ENCODE measurements at regions not wholly inside any gene's neighbourhood (a gene's known extent, or its start where the extent isn't known, plus 50 kb on each side); places are given as distances from the start of the nearest gene placed in this dataset.
"Not testable (repeated sequence)": the region's sequence is repeated elsewhere in the genome, so short reads cannot be mapped to it uniquely, and the experiment has no call there.

DNA sequence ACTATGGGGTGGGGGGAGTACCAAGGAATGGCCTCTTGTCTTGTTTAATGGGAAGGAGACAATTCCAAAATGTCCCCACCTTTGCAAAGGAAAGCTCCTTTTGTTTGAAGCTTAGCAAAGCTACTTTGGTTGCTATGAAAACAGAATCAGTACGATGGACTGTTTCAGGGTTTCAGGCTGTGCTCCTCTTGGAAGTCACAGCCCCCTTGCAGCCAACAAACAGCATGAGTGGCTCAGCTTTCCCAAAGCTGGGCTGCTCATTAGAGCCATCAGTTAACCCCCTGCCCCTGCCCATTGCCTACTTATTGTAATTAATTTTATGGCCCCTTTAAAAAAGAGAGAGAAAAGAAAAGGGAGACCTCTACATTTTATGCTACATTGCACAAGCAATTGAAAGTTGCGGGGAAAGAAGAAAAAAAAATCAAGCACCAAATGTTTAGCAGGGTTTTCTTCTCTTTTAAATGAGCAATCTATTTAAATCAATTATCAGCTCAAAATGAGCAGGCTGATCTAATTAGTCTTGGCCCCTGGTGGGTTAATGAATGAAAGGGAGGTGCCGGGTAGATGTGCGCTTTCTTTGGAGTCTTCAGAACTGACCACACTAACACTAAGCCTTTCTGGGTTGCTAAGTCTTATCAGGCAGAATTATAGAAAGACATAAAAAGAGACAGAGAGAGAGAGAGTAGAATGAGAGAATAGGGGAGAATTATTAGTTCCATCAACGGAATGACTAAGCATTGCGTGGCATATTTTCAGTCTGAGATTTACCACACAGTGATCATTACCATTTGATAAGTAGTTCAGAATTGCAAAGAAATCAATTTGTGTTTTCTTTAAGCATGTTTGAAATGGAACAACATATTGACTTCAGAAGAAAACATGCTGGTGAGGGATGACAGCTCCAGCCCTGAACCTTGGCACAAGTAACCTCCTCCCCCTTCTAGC is 284.9 kb downstream of the INSIG2 start:
- H3K4me3 ChIP-seq (ENCODE audit: low read depth in 2 of 2, low read length in 1 of 2), result no peak overlapping the region
- no peaks in the 10 kb centered on the region for H3K4me1 ChIP-seq (ENCODE audit: control insufficient read depth in 1 of 2, insufficient read depth in 2 of 2, low read depth in 1 of 2, low read length in 1 of 2)
- peaks cover 9% of the 10 kb centered on the region; the same call in 1 of the 2 replicates for H3K27me3 ChIP-seq (ENCODE audit: insufficient read depth)
- no peaks in the 10 kb centered on the region for H3K36me3 ChIP-seq (replicated peaks in 1 of 2; ENCODE audit: control insufficient read depth in 1 of 2, insufficient read depth in 2 of 2, low read length in 1 of 2)
- H3K9ac ChIP-seq, result no peak overlapping the region
- peaks cover 5% of the 10 kb centered on the region for H3F3A ChIP-seq (replicated peaks; ENCODE audit: insufficient read depth)
- ChIA-PET CTCF (interaction anchor here (2.2 to 3.0 kb wide), 2 partner anchors 482 kb away, joined by 7 to 14 read pairs; no protein-coding TSS in a partner anchor), POLR2A (no interaction called here)
- H3K9me3 ChIP-seq, result no peaks in the 10 kb centered on the region
- no peak overlapping the region for H3K27ac ChIP-seq (ENCODE audit: low read depth in 2 of 2, low read length in 1 of 2)
- no peak for DNase-seq
- no peaks in the 10 kb centered on the region for H4K20me1 ChIP-seq (ENCODE audit: insufficient read depth)
- H3K4me2 ChIP-seq, result peak overlapping the region; percentile 11; the same call in 1 of the 2 replicates
- no peaks in the 10 kb centered on the region for H3K9me2 ChIP-seq
- H2AFZ ChIP-seq (ENCODE audit: low read depth), result no peak overlapping the region
- TF ChIP-seq FOXJ3 (CRISPR knock-in tag; IDR thresholded peaks at IDR 0.05), result no peak
- TF ChIP-seq TEAD4 (IDR thresholded peaks at IDR 0.05; ENCODE audit: borderline replicate concordance, insufficient read depth), result no peak
- no peak for TF ChIP-seq GABPA (IDR thresholded peaks at IDR 0.05; ENCODE audit: low read depth)
- no peak for TF ChIP-seq EZH2phosphoT487 (IDR thresholded peaks at IDR 0.05; ENCODE audit: borderline replicate concordance, low read depth)
- TF ChIP-seq, protein P1, sequence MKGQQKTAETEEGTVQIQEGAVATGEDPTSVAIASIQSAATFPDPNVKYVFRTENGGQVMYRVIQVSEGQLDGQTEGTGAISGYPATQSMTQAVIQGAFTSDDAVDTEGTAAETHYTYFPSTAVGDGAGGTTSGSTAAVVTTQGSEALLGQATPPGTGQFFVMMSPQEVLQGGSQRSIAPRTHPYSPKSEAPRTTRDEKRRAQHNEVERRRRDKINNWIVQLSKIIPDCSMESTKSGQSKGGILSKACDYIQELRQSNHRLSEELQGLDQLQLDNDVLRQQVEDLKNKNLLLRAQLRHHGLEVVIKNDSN (IDR thresholded peaks at IDR 0.05; ENCODE audit: borderline replicate concordance, low read depth), result no peak
- TF ChIP-seq FOXM1 (IDR thresholded peaks at IDR 0.05; ENCODE audit: low read depth), result no peak
- no peak for TF ChIP-seq RXRA (IDR thresholded peaks at IDR 0.05; ENCODE audit: borderline replicate concordance, low read depth)
- TF ChIP-seq, protein P2, sequence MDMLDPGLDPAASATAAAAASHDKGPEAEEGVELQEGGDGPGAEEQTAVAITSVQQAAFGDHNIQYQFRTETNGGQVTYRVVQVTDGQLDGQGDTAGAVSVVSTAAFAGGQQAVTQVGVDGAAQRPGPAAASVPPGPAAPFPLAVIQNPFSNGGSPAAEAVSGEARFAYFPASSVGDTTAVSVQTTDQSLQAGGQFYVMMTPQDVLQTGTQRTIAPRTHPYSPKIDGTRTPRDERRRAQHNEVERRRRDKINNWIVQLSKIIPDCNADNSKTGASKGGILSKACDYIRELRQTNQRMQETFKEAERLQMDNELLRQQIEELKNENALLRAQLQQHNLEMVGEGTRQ (IDR thresholded peaks at IDR 0.05; ENCODE audit: borderline replicate concordance, low read depth, low read length), result no peak
- 17% methylated on average over 6 of the region's 6 CpGs for whole genome bisulfite sequencing (ENCODE audit: low lambda C conversion rate)
- H3K79me2 ChIP-seq (ENCODE audit: insufficient read depth), result no peaks in the 10 kb centered on the region

DNA sequence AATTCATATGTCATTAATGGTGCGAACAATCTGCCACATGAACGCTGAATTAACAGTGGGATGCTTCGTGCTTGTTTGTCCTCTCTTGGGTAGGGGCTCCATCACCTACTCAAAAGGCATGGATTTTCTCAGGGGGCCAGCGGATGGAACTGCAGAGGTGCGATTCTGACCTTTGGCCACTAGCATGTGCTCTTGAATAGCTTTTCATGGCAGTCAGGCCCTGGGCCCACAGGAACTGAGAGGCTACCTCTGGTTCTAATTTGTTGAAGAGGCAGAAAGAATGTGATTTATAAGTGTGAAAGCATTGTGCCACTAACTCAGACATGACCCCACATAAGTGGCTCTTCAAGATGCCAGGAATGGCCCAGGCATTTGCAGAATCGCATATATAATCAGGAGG is 283.2 kb downstream of the INSIG2 start:
- Histone ChIP-seq H3K4me1 (ENCODE audit: control insufficient read depth in 1 of 2, insufficient read depth in 2 of 2, low read depth in 1 of 2, low read length in 1 of 2) (no peaks in the 10 kb centered on the region), H3K9ac (no peak overlapping the region), H3K4me2 (no peak overlapping the region), H3K9me3 (no peaks in the 10 kb centered on the region), H2AFZ (ENCODE audit: low read depth) (no peak overlapping the region), H3K79me2 (ENCODE audit: insufficient read depth) (no peaks in the 10 kb centered on the region), H3K36me3 (replicated peaks in 1 of 2; ENCODE audit: control insufficient read depth in 1 of 2, insufficient read depth in 2 of 2, low read length in 1 of 2) (no peaks in the 10 kb centered on the region), H3K9me2 (no peaks in the 10 kb centered on the region), H3K27me3 (ENCODE audit: insufficient read depth) (peaks cover 4% of the 10 kb centered on the region; the same call in 1 of the 2 replicates), H4K20me1 (ENCODE audit: insufficient read depth) (no peaks in the 10 kb centered on the region), H3F3A (replicated peaks; ENCODE audit: insufficient read depth) (peaks cover 5% of the 10 kb centered on the region), H3K27ac (ENCODE audit: low read depth in 2 of 2, low read length in 1 of 2) (no peak overlapping the region), H3K4me3 (ENCODE audit: low read depth in 2 of 2, low read length in 1 of 2) (peak overlapping the region in 1 of 2 experiments; percentile 40; a peak in 1 of 4 replicates)
- ChIA-PET CTCF (interaction anchor here (0.5 to 2.2 kb wide), 6 partner anchors 12 to 484 kb away, joined by 3 to 14 read pairs (median 3); no protein-coding TSS in a partner anchor), POLR2A (no interaction called here)
- WGBS (ENCODE audit: low lambda C conversion rate), result 0% methylated on average over 6 of the region's 6 CpGs
- peak; percentile 37 for TF ChIP-seq SMC3 (IDR thresholded peaks at IDR 0.05; ENCODE audit: low read depth, low read length)
- peak; percentile 75 for TF ChIP-seq RAD21 (IDR thresholded peaks at IDR 0.05; ENCODE audit: low read length)
- TF ChIP-seq YY1 (IDR thresholded peaks at IDR 0.05; ENCODE audit: low read depth), result no peak
- TF ChIP-seq, protein P3, sequence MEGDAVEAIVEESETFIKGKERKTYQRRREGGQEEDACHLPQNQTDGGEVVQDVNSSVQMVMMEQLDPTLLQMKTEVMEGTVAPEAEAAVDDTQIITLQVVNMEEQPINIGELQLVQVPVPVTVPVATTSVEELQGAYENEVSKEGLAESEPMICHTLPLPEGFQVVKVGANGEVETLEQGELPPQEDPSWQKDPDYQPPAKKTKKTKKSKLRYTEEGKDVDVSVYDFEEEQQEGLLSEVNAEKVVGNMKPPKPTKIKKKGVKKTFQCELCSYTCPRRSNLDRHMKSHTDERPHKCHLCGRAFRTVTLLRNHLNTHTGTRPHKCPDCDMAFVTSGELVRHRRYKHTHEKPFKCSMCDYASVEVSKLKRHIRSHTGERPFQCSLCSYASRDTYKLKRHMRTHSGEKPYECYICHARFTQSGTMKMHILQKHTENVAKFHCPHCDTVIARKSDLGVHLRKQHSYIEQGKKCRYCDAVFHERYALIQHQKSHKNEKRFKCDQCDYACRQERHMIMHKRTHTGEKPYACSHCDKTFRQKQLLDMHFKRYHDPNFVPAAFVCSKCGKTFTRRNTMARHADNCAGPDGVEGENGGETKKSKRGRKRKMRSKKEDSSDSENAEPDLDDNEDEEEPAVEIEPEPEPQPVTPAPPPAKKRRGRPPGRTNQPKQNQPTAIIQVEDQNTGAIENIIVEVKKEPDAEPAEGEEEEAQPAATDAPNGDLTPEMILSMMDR (IDR thresholded peaks at IDR 0.05), result peak; percentile 72
- peak; percentile 31 for DNase-seq

DNA sequence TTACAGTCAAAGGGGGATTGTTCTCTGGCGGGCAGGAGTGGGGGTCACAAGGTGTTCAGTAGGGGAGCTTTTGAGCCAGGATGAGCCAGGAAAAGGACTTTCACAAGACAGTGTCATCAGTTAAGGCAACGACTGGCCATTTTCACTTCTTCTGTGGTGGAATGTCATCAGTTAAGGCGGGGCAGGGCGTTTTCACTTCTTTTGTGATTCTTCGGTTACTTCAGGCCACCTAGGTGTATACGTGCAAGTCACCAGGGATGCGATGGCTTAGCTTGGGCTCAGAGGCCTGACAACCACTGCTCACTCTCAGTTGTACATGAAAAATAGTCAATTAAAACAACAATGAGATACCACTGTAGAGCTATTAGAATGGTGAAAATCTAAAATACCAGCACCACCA is 281.2 kb downstream of the INSIG2 start:
- H3K27me3 ChIP-seq (ENCODE audit: insufficient read depth); H3K27ac ChIP-seq (ENCODE audit: low read depth in 2 of 2, low read length in 1 of 2); H4K20me1 ChIP-seq (ENCODE audit: insufficient read depth); POLR2A ChIA-PET; H3K9me2 ChIP-seq; H3K4me1 ChIP-seq (ENCODE audit: control insufficient read depth in 1 of 2, insufficient read depth in 2 of 2, low read depth in 1 of 2, low read length in 1 of 2); H2AFZ ChIP-seq (ENCODE audit: low read depth); H3K36me3 ChIP-seq (replicated peaks in 1 of 2; ENCODE audit: control insufficient read depth in 1 of 2, insufficient read depth in 2 of 2, low read length in 1 of 2); H3K9ac ChIP-seq; DNase-seq; H3K79me2 ChIP-seq (ENCODE audit: insufficient read depth); H3K4me3 ChIP-seq (ENCODE audit: low read depth in 2 of 2, low read length in 1 of 2); H3K4me2 ChIP-seq; H3F3A ChIP-seq (replicated peaks; ENCODE audit: insufficient read depth); H3K9me3 ChIP-seq: not testable (repeated sequence)
- WGBS (ENCODE audit: low lambda C conversion rate), result 16% methylated on average over 7 of the region's 7 CpGs
- CTCF ChIA-PET, result interaction anchor here (1.3 kb wide), 1 partner anchor 486 kb away, joined by 7 read pairs; no protein-coding TSS in a partner anchor
